Central memory CD8-positive, alpha-beta T cell (primary cell): ENCODE measurements at regions not wholly inside any gene's neighbourhood (a gene's known extent, or its start where the extent isn't known, plus 50 kb on each side); places are given as distances from the start of the nearest gene placed in this dataset.

Experiments used
- ATAC-seq: fragments of 150-1000 bp; cut with Tn5 transposase; replicated peaks from 2 replicates; pipeline ENCODE4 v1.10.0; 2022; ENCODE audit warnings: mild to moderate bottlenecking, moderate FRiP score, moderate number of reproducible peaks; ENCODE audit not compliant: poor library complexity, severe bottlenecking; ENCODE audit errors: extremely low read depth
- DNase-seq, 2 donors: peaks; one replicate each; pipeline ENCODE4 v3.0.0; 2021; ENCODE audit warnings: low spot score in 2 of 2
- H3K27ac Mint-ChIP-seq: one replicate; pipeline ENCODE4 v1.8.0; 2022; ENCODE audit warnings: low read depth, mild to moderate bottlenecking, moderate library complexity, mixed read lengths
- H3K27me3 Mint-ChIP-seq: one replicate; pipeline ENCODE4 v1.8.0; 2022; ENCODE audit warnings: mixed read lengths
- H3K36me3 Mint-ChIP-seq: one replicate; pipeline ENCODE4 v1.8.0; 2022; ENCODE audit warnings: mild to moderate bottlenecking, moderate library complexity, mixed read lengths; ENCODE audit not compliant: insufficient read depth
- H3K4me1 Mint-ChIP-seq: one replicate; pipeline ENCODE4 v1.8.0; 2022; ENCODE audit warnings: mixed read lengths
- H3K4me3 Mint-ChIP-seq: one replicate; pipeline ENCODE4 v1.8.0; 2022; ENCODE audit warnings: mild to moderate bottlenecking, moderate library complexity, mixed read lengths
- H3K9me3 Mint-ChIP-seq: one replicate; pipeline ENCODE4 v1.8.0; 2022; ENCODE audit warnings: mixed read lengths

DNA sequence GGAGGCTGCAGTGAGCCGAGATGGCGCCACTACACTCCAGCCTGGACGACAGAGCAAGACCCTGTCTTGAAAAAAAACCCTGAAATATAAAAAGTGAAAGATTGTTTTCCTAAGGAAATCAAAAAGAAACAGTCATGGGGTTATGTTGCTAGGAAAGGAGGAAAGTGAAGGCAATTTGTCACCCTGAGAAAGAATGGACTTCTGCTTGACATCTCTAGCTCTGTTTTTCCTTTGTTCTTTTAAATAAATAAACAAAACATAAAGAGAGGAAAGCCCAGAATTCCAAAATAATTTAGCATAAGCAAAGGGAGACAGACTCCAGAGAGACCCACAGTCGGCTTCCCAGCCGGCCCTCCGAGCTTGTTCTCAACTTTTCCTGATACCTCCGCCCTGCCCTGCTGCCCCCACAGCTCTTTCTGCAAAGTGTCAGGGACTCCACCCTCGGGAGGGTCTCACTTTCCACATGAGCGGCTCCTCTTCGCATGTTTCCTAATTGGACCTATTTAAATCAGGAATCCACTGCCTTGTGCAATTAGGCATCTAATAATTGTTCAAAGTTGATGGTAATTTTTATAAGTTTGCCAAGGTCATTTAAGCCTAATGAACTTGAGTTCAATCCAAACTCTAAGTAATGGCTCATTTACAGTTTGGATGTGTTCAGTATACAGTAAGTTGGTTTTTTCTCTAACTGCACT lies 49.8 kb upstream of the COPS8 start:
- H3K4me3 Mint-ChIP-seq: no peak overlapping the region
- DNase-seq: no peak
- H3K27me3 Mint-ChIP-seq: peaks cover 4% of the 10 kb centered on the region
- H3K27ac Mint-ChIP-seq: no peak overlapping the region
- no peaks in the 10 kb centered on the region for H3K36me3 Mint-ChIP-seq
- no peaks in the 10 kb centered on the region for H3K4me1 Mint-ChIP-seq
- H3K9me3 Mint-ChIP-seq: no peaks in the 10 kb centered on the region
- ATAC-seq: no peak
